NB4 (cell line): ENCODE measurements at regions not wholly inside any gene's neighbourhood (a gene's known extent, or its start where the extent isn't known, plus 50 kb on each side); places are given as distances from the start of the nearest gene placed in this dataset.

ENCODE experiments used
- POLR2A ChIP-seq: IDR thresholded peaks from 2 replicates; pipeline ENCODE4 v1.6.1; 2011; ENCODE audit warnings: mild to moderate bottlenecking; ENCODE audit not compliant: insufficient read length; ENCODE audit errors: extremely low read depth
- TF ChIP-seq, protein P1 (sequence below): IDR thresholded peaks from one replicate; pipeline ENCODE4 v1.5.1; 2012; ENCODE audit warnings: low read depth, low read length
- TF ChIP-seq, protein P2 (sequence below): IDR thresholded peaks from 2 replicates; pipeline ENCODE4 v1.6.1; 2011; ENCODE audit warnings: low read depth, low read length

DNA sequence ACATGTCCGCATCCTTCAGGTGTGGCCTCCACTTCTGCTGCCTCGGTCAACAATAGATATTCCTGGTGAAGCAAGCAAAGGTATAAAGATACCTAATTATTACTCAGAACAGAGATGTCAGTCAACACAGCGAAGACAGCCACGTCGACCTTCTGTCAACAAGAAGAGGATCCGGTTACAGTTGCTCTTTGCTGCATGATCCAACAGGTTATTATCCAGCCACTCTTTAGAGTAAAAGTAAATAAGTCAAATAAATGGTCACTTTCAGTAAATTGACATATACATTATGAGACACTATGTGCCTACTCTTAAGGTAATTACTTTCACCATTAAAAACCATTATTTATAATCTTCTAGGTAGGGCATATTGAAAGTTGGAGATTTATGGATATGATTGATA, 356.8 kb upstream of the ATP11B start:
- TF ChIP-seq, protein P1, sequence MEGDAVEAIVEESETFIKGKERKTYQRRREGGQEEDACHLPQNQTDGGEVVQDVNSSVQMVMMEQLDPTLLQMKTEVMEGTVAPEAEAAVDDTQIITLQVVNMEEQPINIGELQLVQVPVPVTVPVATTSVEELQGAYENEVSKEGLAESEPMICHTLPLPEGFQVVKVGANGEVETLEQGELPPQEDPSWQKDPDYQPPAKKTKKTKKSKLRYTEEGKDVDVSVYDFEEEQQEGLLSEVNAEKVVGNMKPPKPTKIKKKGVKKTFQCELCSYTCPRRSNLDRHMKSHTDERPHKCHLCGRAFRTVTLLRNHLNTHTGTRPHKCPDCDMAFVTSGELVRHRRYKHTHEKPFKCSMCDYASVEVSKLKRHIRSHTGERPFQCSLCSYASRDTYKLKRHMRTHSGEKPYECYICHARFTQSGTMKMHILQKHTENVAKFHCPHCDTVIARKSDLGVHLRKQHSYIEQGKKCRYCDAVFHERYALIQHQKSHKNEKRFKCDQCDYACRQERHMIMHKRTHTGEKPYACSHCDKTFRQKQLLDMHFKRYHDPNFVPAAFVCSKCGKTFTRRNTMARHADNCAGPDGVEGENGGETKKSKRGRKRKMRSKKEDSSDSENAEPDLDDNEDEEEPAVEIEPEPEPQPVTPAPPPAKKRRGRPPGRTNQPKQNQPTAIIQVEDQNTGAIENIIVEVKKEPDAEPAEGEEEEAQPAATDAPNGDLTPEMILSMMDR: no peak
- no peak for TF ChIP-seq POLR2A
- TF ChIP-seq, protein P2, sequence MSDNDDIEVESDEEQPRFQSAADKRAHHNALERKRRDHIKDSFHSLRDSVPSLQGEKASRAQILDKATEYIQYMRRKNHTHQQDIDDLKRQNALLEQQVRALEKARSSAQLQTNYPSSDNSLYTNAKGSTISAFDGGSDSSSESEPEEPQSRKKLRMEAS: no peak
